Right kidney (tissue), 1 donor: ENCODE measurements at regions not wholly inside any gene's neighbourhood (a gene's known extent, or its start where the extent isn't known, plus 50 kb on each side); places are given as distances from the start of the nearest gene placed in this dataset.
"Not testable (repeated sequence)": the region's sequence is repeated elsewhere in the genome, so short reads cannot be mapped to it uniquely, and the experiment has no call there.

Experiments
- DNase-seq: peaks from one replicate; pipeline ENCODE4 v3.0.0-alpha.2; 2016

DNA sequence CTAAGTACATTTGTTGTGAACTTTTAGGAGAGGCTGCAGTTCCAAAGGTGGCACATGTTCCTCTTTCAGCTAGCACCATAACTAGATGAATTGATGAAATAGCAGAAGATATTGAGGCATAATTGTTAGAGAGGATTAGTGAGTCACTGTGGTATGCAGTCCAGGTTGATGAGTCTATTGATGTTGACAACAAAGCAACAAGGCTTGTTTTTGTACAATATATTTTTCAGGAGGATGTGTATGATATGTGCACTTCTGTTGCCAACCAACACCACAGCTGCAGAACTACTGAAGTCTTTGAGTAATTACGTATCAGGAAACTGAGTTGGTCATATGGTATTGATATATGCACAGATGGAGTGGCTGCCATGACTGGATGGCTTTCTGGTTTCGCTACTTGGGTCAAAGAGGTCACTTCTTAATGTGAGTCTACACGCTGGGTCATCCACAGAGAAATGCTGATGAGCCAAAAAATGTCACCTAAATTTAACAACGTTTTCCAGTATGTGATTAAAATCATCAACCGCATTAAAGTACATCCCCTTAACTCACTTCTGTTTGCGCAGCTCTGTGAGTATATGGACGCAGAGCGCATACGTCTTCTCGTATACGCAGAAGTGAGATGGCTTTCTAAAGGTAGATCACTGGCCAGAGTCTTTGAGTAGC, 261.3 kb upstream of the ANO5 start:
- DNase-seq, result no peak

DNA sequence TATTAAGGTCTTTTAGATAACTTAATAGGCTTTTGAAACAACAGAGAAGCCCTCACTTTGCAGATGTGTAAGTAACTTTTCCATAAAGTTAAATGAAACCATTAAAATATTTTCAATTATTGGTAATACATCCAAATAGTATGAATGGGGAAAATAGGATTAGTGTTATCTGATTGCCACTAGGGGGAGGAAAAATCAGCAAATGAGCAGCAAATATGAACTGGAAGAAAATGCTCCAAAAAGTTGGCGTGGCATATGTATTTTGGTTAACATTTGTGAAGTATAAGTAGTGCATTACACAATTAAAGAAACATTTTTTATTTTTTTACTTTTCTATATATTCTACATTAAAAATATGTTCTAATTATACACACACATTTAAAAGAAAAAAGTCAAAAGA, 259.8 kb upstream of the ANO5 start:
- DNase-seq, result no peak

DNA sequence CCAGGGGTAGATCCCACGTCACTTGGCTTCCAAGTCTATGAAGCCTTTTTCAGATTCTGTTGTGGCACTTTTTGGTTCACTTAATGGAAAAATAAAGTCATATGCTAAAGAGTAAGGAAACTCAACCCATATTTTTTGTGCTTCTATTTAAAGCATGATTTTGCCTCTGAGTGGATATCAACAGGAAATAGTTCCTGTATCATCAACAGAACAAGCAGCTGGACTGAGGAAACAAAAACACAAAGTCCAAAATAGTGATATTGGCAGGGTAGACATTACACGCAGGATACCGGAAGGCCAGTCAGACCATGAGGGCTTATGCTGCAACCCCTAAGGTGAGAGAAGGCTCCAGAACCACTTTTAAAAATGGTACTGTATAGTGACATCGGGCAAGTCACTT, 248.3 kb upstream of the ANO5 start:
- DNase-seq, result no peak

DNA sequence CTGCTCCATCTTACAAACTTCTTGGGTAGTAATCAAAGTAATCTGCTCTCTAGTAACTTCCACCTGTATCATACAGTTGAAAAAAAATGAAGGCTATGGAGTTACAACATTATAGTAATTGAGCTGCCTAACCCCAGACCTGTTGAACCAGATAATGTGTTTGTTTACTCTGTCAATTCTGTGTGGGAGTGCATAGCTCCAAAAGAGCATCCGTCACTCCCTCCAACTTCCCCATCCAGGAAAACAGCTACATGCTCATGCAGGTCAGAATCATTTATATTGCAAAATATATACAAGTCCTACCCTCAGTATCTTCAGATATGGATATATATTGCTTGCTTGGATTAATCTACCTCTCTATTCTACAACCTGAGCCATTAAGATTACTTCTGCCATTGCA, 244.0 kb upstream of the ANO5 start:
- DNase-seq, result no peak

DNA sequence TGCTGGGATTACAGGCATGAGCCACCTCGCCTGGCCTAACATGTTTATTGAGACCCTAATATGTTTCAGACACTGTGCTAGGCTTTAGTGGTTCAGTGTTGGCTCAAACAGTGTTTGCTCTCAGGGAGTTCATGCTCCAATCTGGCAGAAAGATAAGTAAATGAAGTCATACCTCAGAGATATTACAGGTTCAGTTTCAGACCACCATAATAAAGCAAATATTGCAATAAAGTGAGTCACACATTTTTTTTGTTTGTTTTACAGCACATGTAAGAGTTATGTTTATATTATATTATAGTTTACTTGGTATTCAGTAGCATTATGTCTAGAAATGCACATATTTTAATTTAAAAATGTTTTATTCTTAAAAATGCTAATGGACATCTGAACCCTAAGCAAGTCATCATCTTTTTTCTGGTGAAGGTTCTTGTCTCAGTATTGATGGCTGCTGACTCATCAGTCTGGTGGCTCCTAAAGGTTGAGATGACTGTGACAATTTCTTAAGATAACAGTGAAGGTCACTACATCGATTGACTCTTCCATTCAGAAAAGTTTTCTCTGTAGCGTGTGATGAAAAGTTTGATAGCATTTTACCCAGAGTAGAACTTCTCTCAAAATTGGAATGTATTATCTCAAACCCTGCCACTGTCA, 243.0 kb upstream of the ANO5 start:
- no peak for DNase-seq

DNA sequence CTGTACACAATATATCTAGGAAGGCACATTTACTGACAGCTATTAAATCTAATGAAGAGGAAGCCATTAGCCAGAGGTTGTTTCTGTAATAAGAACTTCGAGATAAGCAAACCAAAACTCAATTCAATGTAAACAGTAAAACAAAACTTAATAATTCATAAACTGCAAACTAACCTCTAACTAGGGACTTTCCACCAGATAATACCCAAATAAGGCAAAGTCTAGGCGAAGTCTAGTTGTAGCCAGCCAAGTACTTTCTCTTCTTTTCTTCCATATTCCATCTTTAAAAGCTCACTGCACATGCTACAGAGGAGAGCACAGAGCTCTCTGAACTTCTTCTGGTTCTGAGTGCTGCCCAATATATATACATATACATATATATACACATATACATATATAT, 229.9 kb upstream of the ANO5 start:
- no peak for DNase-seq

DNA sequence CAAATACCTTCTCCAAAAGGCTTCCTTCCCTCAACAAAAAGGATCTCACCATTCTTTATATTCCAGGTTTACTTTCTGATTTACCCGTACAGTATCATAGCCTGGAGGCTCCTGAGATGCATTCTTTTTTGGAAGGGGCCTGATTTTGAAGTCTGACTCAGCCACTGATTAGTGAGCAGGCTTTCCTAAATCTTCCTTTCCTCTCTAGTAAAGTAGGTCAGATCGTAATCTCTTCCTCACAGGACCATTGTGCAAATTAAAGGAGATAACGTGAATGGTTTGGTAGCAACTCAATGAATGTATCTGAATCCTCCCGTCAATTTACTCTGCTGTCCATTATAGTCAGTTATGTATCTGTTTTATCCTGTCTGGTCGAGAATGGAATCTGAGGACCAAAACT, 227.7 kb upstream of the ANO5 start:
- no peak for DNase-seq

DNA sequence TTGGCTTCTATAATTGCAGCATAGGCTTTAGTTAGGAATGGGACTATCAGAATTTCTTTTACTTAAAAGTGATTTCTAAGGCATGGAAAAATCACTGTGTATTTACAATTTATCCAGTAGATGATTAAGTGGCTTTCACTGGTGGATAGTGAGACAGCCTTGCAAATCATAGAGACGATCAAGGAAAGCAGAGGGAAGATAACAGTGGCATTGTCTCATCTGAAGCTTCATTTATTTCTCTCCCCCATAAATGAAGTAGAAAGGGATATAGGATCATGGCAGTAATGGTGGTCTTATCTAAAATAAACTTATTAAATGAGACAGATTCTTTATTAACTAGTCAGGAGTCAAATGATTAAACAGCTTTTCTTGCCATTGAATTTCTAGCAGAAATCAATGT, 224.2 kb upstream of the ANO5 start:
- no peak for DNase-seq

DNA sequence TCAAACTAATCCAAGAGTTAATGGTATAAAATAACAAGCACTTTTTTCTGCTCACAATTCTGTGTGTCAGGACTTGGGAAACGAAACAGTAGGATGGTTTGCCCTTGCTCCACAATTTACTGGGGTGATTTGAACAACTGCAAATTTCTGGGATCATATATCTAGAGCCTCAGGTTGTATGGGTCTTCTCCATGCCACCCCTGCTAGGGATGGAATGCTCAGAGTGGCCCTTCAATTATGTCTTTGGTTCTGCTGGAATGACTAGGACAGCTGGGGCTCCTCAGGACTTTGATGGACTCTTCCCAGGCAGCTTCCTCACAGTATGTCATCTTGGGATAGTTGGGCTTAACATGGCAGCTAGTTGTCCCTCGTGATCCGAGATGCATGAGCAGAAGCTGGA, 223.0 kb upstream of the ANO5 start:
- DNase-seq, result no peak

DNA sequence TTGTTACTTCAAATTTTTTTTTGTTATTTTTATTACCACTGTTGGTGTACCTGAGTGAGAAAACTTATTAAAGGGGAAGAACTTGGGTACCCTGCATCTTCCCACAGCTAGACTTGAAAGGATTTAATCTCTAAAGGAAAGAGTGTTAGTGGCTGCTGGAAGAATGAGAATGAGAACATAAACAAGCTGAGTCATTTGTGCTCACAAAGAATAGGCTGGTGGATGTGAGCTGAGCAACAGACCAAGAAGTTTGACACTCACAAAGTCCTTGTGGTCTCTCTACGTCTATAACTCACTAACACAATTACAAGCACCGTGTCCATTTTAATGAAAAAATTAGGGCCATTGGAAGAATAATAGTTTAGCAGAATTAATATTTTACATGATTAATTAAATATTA, 217.6 kb upstream of the ANO5 start:
- no peak for DNase-seq

DNA sequence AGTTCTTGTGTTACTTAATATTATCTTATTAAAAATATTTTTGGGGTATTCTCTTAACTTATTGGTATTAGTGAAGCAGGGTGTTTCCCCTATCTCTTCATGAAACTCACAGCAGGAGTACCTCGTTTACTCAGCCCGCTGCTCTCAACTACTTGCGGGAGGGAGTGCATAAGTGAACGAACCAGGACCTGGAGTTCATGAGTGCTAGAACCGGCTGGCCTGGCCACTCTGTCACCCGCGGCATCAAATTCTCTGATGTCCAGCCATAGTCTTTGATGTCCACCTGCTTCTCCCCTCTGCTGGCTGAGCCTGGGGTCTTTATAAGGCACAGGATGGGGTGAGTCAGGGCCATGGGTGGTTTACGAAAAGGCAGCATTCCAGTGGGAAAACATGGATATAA, 216.7 kb upstream of the ANO5 start:
- DNase-seq, result no peak

DNA sequence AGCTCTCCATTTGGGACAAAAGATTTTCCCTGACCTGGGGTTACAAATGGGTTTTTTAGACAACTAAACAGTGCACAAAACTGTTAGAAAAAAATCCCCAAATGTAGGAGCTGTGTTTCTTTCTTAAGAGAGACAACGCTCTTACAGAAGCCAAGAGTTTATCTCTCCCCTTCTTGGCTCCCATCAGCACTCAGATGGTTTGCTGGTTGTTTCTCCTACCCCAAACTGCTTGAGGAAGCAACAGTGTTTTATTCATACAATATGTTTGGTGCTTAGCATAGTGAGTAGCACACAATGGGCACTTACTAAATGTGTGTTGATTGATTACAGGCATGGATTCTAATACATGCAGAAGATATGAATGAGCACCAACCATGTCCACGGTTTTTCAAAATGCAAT, 209.5 kb upstream of the ANO5 start:
- no peak for DNase-seq

DNA sequence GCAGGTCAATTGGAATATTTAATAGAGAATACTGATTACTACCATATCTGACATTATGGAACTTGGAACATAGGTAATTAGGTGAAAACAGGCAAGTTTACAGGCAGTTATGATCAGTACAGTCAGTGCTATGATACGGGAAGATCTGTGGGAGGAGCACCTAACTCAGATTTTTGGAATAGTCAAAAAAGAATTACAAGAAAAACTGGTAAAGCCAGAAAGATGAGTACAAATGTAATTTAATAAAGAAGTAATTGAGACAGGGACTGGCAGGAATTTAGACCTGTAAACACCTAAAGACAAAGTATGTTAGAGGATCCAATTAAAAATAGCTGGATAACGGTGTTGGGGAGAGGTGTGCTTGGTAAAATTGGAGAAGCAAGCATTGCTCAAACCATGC, 206.5 kb upstream of the ANO5 start:
- no peak for DNase-seq

DNA sequence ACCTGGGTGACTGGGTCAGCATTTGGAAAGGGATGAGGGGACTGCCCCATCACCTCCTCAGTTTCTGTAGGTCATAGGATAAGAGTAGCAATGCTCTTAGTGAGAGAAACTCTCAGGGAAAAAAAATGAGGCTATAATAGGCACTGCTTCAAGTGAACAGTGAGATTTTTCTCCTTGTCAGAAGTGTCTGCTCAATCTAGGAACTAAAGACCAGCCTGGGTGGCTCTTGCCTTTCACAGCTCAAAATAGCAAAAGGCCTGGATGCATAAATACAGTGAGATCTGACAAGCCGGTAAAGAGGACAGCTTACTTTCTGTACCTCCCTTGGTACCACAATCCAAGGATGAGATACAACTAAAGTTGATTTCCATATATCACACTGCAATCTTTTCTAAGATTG, 205.6 kb upstream of the ANO5 start:
- no peak for DNase-seq

DNA sequence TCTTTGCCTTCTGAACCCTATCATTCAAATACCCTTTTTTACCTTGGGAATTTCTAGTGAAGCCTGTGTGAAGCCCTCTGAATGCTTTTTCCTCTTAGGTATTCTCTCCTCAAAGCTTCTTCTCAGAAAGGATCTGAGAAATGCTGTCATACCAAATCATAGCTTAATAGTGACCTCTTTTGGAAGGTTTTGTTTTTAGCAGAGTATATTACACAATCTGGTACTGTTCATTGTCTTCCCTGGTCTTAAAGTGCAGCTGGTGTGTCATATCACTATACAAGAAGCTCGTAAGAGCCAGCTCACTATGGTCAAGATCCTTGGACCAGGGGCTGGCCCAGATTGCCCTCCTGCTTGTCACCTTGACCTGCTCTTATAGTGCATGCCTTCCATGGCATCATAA, 204.4 kb upstream of the ANO5 start:
- DNase-seq, result no peak

DNA sequence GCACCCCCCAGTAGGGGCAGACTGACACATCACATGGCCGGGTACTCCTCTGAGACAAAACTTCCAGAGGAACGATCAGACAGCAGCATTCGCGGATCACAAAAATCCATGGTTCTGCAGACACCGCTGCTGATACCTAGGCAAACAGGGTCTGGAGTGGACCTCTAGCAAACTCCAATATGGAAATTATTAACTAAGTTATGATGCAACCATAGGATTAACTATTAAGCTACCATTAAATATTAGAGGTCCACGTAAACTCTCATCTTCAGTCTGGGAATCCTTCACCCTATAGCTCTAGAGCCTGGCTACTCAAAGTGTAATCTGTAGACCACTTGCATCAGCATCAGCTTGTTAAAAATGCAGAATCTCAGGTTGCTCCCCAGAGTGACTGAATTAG, 191.1 kb upstream of the ANO5 start:
- not testable (repeated sequence) for DNase-seq

DNA sequence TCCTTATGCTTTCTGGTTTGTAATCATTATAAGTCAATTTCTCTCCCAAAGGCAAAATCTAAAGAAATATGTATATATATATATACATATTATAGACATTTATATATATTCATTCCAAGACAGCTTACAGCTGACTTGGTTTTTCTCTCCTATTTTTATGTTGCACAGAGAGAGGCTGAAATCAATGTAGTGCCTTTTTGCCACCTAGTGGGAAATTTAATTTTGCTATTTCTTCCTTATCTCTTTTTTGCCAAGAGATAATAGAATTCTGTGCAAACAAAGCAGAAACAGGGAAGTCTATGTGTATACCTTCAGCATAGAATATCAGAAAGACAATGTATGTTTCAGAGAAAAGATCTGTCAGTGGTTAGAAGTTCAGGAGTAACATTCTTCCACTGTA, 186.0 kb upstream of the ANO5 start:
- DNase-seq, result no peak

DNA sequence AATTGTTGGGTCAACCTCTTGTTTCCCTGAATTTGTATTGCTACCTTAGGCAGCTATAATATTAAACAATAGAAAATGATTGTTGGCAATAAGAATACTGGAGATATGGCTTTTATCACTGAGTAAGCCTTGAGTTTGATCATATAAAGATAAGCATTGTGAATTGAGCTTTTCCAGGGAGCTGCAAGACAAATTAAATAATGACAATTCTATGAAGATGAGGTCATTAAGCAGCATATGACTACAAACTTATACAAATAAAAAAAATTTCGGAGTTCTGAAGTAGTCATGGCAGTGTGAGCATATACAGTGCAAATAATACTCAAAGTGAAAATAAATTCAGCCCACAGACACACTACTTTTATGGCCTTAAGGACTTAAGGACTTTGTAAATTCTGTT, 161.1 kb upstream of the ANO5 start:
- DNase-seq, result no peak

DNA sequence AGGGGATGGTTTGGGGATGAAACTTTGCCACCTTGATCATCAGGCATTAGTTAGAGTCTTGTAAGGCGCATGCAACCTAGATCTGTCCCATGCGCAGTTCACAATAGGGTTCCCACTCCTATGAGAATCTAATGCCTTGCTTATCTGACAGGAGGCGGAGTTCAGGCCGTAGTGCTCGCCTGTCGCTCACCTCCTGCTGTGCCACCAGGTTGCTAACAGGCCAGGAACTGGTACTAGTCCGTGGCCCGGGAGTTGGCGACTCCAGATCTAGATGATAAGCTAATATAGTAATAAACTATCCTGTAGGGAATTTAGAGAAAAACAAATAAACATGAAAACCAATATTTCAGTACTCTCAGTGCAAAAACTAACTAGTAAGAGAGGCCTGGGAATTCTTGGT, 155.4 kb upstream of the ANO5 start:
- DNase-seq, result no peak

DNA sequence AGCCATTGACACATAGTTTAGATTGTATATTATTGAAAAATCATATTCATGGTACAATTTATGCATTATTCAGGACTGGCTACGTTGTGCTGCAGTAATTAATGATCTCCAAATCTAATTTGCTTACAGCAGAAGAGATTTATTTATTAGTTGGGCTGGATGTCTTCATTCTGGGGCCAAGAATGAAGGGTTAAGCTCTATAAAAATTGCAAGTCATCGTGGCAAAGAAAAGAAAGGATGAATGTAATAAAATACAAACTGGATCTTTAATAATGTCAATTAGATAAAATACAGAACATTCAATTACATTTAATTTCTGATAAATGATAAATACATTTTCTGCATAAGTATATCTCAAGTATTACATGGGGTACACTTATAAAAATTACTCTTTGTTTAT, 151.8 kb upstream of the ANO5 start:
- DNase-seq, result no peak

DNA sequence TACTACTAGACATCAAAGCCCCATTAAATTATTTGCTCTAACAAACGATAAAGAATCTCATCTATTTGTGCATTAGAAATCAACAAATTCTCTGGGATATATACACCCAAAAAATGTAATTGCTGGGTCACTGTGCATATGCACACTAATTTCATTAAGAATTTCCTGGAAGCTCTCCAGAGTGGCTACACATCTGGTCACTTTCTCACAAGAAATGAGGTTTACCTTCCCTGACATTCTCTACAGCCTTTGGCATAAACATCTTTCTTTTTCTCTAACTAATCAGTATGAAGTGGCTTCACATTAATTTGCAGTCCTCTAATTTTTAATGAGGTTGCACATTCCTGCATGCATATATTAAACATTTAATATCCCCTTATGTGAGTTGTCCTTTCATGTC, 150.8 kb upstream of the ANO5 start:
- DNase-seq, result no peak

DNA sequence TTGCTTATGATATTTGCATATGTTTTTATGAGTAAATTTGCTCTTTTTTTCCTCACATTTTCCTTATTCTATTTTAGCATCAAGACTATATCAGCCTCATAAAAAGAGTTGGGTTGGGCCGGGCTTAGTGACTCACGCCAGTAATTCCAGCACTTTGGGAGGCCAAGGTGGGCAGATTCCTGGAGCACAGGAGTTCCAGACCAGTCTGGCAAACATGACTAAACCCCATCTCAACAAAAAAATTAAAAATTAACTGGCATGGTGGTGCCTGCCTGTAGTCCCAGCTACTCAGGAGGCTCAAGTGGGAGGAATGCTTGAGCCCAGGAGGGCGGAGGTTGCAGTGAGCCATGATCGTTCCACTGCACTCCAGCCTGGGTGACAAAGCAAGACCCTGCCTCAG, 148.8 kb upstream of the ANO5 start:
- DNase-seq, result no peak

DNA sequence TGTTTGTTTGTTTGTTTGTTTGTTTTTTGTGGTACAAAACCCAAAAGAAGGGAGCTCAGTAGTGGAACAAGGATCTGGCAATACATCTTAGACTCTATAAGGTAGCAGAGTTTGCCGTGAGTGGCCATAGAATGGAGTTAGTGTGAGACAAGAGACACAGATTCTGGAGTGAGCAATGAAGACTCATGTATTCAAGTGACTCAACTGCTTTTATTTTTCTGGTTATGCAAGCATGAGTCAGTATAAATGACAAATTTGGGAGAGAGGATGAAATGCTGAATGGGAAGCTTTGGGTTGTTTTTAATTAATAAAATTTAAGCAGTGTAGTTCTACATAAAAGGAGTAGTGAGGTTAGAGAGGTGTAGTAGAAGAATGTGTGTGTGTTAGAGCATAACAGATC, 143.6 kb upstream of the ANO5 start:
- DNase-seq, result no peak

DNA sequence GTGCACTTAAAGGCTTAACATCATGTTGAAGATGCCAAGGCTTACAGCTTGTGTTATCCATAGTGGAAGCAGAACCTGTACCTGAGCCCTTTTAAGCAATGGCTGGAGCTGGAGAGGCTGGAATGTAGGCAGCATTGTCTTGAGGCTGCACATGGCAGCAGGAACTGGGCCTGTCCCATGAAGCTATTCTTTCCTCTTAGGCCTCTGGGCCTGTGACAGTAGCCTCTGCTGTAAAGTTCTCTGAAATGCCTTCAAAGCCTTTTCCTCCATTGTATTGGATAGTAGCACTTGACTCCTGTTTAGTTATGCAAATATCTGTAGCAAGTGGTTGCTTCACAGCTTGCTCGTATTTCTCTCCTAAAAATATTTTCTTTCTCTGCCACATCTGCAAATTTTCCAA, 127.4 kb upstream of the ANO5 start:
- no peak for DNase-seq

DNA sequence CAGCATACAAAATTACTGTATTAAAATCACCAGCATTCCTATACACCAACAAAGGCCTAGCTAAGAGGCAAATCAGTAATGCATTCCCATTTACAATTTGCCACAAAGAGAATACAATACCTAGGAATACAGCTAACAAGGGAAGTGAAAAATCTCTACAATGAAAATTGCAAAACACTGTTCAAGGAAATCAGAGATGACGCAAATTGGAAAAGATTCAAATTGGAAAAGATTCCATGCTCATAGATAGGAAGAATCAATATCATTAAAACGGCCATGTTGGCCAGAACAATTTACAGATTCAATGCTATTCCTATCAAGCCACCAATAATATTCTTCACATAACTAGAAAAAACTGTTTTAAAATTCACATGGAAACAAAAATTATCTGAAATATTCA, 123.0 kb upstream of the ANO5 start:
- no peak for DNase-seq
